ENCODE measurements at regions not wholly inside any gene's neighbourhood (a gene's known extent, or its start where the extent isn't known, plus 50 kb on each side); places are given as distances from the start of the nearest gene placed in this dataset.

GRCh38 chr7:15851201-15851600 lies 164.7 kb upstream of the MEOX2 start:
- TF ChIP-seq, protein P1, sequence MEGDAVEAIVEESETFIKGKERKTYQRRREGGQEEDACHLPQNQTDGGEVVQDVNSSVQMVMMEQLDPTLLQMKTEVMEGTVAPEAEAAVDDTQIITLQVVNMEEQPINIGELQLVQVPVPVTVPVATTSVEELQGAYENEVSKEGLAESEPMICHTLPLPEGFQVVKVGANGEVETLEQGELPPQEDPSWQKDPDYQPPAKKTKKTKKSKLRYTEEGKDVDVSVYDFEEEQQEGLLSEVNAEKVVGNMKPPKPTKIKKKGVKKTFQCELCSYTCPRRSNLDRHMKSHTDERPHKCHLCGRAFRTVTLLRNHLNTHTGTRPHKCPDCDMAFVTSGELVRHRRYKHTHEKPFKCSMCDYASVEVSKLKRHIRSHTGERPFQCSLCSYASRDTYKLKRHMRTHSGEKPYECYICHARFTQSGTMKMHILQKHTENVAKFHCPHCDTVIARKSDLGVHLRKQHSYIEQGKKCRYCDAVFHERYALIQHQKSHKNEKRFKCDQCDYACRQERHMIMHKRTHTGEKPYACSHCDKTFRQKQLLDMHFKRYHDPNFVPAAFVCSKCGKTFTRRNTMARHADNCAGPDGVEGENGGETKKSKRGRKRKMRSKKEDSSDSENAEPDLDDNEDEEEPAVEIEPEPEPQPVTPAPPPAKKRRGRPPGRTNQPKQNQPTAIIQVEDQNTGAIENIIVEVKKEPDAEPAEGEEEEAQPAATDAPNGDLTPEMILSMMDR (IDR thresholded peaks at IDR 0.05; ENCODE audit: unreplicated experiment in 3 of 3): no peak
- no peak overlapping the region for H3K4me3 Mint-ChIP-seq
- H3K36me3 Mint-ChIP-seq (ENCODE audit: low read depth): no peaks in the 10 kb centered on the region
- no peak overlapping the region for H3K27ac Mint-ChIP-seq
- H3K27me3 Mint-ChIP-seq (ENCODE audit: low read depth): no peaks in the 10 kb centered on the region
- no peaks in the 10 kb centered on the region for H3K9me3 Mint-ChIP-seq
- peaks cover 14% of the 10 kb centered on the region for H3K4me1 Mint-ChIP-seq

- TF ChIP-seq, protein P1 (IDR thresholded peaks at IDR 0.05; ENCODE audit: unreplicated experiment in 3 of 3): no peak
- Mint-ChIP-seq H3K36me3 (ENCODE audit: low read depth) (no peaks in the 10 kb centered on the region), H3K27ac (no peak overlapping the region), H3K27me3 (ENCODE audit: low read depth) (no peaks in the 10 kb centered on the region), H3K4me1 (no peaks in the 10 kb centered on the region), H3K4me3 (no peak overlapping the region), H3K9me3 (no peaks in the 10 kb centered on the region)
Observed at GRCh38 chr7:15848901-15849300, 162.4 kb upstream of the MEOX2 start.

DNA sequence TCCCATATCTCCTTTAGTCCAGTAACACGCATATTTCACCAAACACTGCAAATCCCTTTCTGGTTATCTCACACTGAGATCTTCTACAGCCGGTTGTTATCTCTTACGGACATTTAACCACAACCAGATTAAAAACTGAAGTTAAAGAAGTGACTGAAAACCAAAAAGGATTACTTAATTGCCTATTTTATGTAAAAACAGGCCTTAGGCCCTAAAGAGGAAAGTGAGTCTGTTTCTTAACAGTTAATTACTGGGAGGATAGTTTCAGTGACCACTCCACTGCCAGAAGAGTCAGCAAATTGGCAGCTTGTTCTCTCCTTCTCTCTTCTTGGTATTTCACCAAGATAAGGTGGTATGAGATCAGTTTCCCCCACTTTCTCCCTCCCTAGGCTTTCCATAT lies 161.9 kb upstream of the MEOX2 start:
- Mint-ChIP-seq H3K4me3 (no peak overlapping the region), H3K4me1 (no peaks in the 10 kb centered on the region), H3K27ac (no peak overlapping the region), H3K36me3 (ENCODE audit: low read depth) (no peaks in the 10 kb centered on the region), H3K27me3 (ENCODE audit: low read depth) (no peaks in the 10 kb centered on the region), H3K9me3 (no peaks in the 10 kb centered on the region)
- TF ChIP-seq, protein P1 (IDR thresholded peaks at IDR 0.05; ENCODE audit: unreplicated experiment in 3 of 3): no peak

DNA sequence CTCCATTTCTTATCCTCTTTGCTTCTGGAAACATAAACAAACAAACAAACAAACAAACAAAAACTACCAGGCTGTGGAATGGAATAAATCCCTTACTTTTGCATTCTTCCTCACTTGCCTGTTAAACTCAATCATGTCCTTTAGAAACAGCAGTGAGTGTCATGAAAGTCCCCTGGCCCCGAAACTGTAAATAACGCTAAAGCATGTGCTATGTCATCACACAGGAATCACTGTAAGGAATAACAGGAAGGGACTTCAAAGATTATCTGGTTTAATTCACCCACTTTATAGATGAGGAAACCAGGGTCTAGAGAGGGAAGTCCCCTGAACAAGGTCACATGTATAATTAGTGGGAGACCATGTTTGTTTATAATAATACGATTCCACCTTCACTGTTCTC lies 159.4 kb upstream of the MEOX2 start:
- no peaks in the 10 kb centered on the region for H3K36me3 Mint-ChIP-seq (ENCODE audit: low read depth)
- no peak overlapping the region for H3K4me3 Mint-ChIP-seq

DNA sequence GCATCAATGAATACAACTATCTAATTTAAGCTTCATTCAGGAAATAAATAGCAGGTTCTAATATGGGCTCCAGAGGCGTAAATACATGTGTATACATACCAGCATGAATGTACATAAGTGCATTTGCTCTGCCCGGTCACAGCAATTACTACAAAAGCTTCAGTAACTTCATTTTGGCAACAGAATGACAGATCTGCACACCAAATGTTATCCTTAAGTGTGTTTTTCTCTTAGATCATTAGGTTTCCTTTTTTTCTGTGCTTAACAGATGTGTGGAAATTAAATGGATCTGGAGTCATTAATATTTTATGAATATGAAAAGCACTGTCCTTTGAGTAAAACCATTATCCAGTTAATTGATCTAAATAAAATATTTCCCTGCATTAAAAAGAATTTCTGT lies 159.0 kb upstream of the MEOX2 start:
- H3K9me3 Mint-ChIP-seq: no peaks in the 10 kb centered on the region
- peaks cover 2% of the 10 kb centered on the region for H3K4me1 Mint-ChIP-seq
- H3K4me3 Mint-ChIP-seq: no peak overlapping the region
- no peaks in the 10 kb centered on the region for H3K36me3 Mint-ChIP-seq (ENCODE audit: low read depth)
- no peak overlapping the region for H3K27ac Mint-ChIP-seq
- H3K27me3 Mint-ChIP-seq (ENCODE audit: low read depth): no peaks in the 10 kb centered on the region
- TF ChIP-seq, protein P1 (IDR thresholded peaks at IDR 0.05; ENCODE audit: unreplicated experiment in 3 of 3): no peak

More for the DNA sequence above, 159.4 kb upstream of the MEOX2 start:
- Mint-ChIP-seq H3K4me1 (no peaks in the 10 kb centered on the region), H3K27ac (no peak overlapping the region), H3K27me3 (ENCODE audit: low read depth) (no peaks in the 10 kb centered on the region), H3K9me3 (no peaks in the 10 kb centered on the region)
- TF ChIP-seq, protein P1 (IDR thresholded peaks at IDR 0.05; ENCODE audit: unreplicated experiment in 3 of 3): no peak

GRCh38 chr7:15839416-15840100 lies 153.1 kb upstream of the MEOX2 start:
- Mint-ChIP-seq H3K36me3 (ENCODE audit: low read depth) (no peaks in the 10 kb centered on the region), H3K27me3 (ENCODE audit: low read depth) (no peaks in the 10 kb centered on the region), H3K9me3 (no peaks in the 10 kb centered on the region), H3K27ac (peak overlapping the region; percentile 90 to 98 (median 97)), H3K4me1 (peaks cover 32% of the 10 kb centered on the region), H3K4me3 (peak overlapping the region; percentile 77 to 90 (median 88))
- TF ChIP-seq, protein P1 (IDR thresholded peaks at IDR 0.05; ENCODE audit: unreplicated experiment in 3 of 3): no peak

Measured in nephron (organoid).